Heart left ventricle (tissue), 16 donors: ENCODE measurements at regions not wholly inside any gene's neighbourhood (a gene's known extent, or its start where the extent isn't known, plus 50 kb on each side); places are given as distances from the start of the nearest gene placed in this dataset.

Experiments
- ATAC-seq, 4 donors: fragments of 200-7000 bp; cut with Tn5 transposase; one replicate each; pipeline ENCODE4 v1.9.1; 2020 to 2022; ENCODE audit warnings: moderate library complexity in 4 of 4, mild to moderate bottlenecking in 3 of 4, moderate number of reproducible peaks in 1 of 4
- DNase-seq, 5 donors: peaks; one replicate each; pipeline ENCODE4 v3.0.0-alpha.2; 2020
- H3K27ac ChIP-seq, 12 donors: fragments of 200-600 bp; sonication (generic) in 4 of 12; one replicate each; pipeline versions ENCODE4 v1.5.0 to v1.8.0; 2016 to 2022; ENCODE audit warnings: mild to moderate bottlenecking in 2 of 12
- H3K27me3 ChIP-seq, 9 donors: fragments of 200-600 bp; sonication (generic) in 2 of 9; one replicate each; pipeline versions ENCODE4 v1.5.1 to v1.8.0; 2016 to 2022; ENCODE audit warnings: mild to moderate bottlenecking in 3 of 9
- H3K36me3 ChIP-seq, 9 donors: fragments of 200-600 bp; sonication (generic) in 2 of 9; one replicate each; pipeline versions ENCODE4 v1.5.0 to v1.8.0; 2018 to 2022; ENCODE audit warnings: mild to moderate bottlenecking in 2 of 9
- H3K4me1 ChIP-seq, 12 donors: fragments of 200-600 bp; sonication (generic) in 4 of 12; one replicate each; pipeline versions ENCODE4 v1.5.0 to v1.8.0; 2016 to 2022; ENCODE audit warnings: mild to moderate bottlenecking in 3 of 12
- H3K4me3 ChIP-seq, 12 donors: fragments of 200-600 bp; sonication (generic) in 4 of 12; one replicate each; pipeline versions ENCODE4 v1.5.0 to v1.8.0; 2017 to 2022; ENCODE audit warnings: mild to moderate bottlenecking in 9 of 12, moderate library complexity in 4 of 12
- H3K9me3 ChIP-seq, 12 donors: fragments of 200-600 bp; sonication (generic) in 4 of 12; one replicate each; pipeline versions ENCODE4 v1.5.0 to v1.8.0; 2016 to 2022; ENCODE audit warnings: mild to moderate bottlenecking in 1 of 12
- CTCF ChIP-seq, 12 donors: fragments of 200-600 bp; sonication (generic) in 4 of 12; IDR thresholded peaks; one replicate each; pipeline versions ENCODE4 v1.5.0 to v1.8.0; 2018 to 2022; ENCODE audit warnings: antibody characterized with exemption in 12 of 12, mild to moderate bottlenecking in 5 of 12
- POLR2A ChIP-seq, 2 donors: fragments of 450-650 bp; IDR thresholded peaks; one replicate each; pipeline ENCODE4 v1.6.1; 2017; ENCODE audit warnings: antibody characterized with exemption in 2 of 2, mild to moderate bottlenecking in 2 of 2, moderate library complexity in 2 of 2
- WGBS, 4 donors: extraction: QIAGEN DNeasy Blood & Tissue Kit in 2 of 4; methylation state at CpG; one replicate each; pipeline versions ENCODE4 v1.1.5 to v1.1.7; 2013 to 2018; 5-methylcytosine and 5-hydroxymethylcytosine counted together
- intact Hi-C, 10 donors: fragments of 100-400 bp; cut with DNase I; formaldehyde crosslinking; loops; one replicate each; pipeline versions ENCODE4 v1.11.1 to v1.14.2; 2022
- donor health status: ischemic (EF 13 %, LVEDD 7.1; RV severe dilation, severe dysfunction).
- donor health status: healthy with polysubstance abuse.
- donor health status: DM: no; HTN: yes; CAD: no.
- donor health status: DM: no; HTN: no; CAD: no.
- donor health status: ischemic (EF 25% LVEDD 6.9; RV normal size, moderate dysfunction).
- donor health status: ischemic (EF 25% LVEDD 5.7; RV mildly dilated, moderate dysfunction).
- donor health status: healthy.
- donor health status: DM: yes; HTN: yes; CAD: no.
- donor health status: ischemic (EF 35%, LVEDD 5.7; RV mildly dilated, moderate dysfunction).
- donor health status: nonischemic (EF 11% LVEDD 7.7; RV severe dilation, severe dysfunction).
- donor health status: DM: yes; HTN: yes; CAD: no.
- donor health status: PGD.
- donor health status: ischemic (EF 29% LVEDD 5.4; RV normal size, mild dysfunction).
- donor health status: nonischemic (EF 23%, LVEDD 6.1; RV moderate dilation, normal function).

- ATAC-seq = no peak
- intact Hi-C loops = no loop called here
- WGBS, 4 donors = 76 to 87% (median 80%) methylated on average over 6 of the region's 6 CpGs
- Histone ChIP-seq H3K27ac (no peak overlapping the region), H3K4me1 (no peaks in the 10 kb centered on the region), H3K27me3 (no peaks in the 10 kb centered on the region), H3K4me3 (no peak overlapping the region), H3K9me3 (no peaks in the 10 kb centered on the region), H3K36me3 (no peaks in the 10 kb centered on the region)
- DNase-seq = no peak
- TF ChIP-seq CTCF (IDR thresholded peaks at IDR 0.05) = no peak
- TF ChIP-seq POLR2A (IDR thresholded peaks at IDR 0.05) = no peak
Observed at GRCh38 chr4:11342401-11342800, 86.3 kb downstream of the HS3ST1 start.

- Histone ChIP-seq H3K4me3 (no peak overlapping the region), H3K36me3 (no peaks in the 10 kb centered on the region), H3K27me3 (no peaks in the 10 kb centered on the region), H3K27ac (no peak overlapping the region), H3K4me1 (no peaks in the 10 kb centered on the region), H3K9me3 (no peaks in the 10 kb centered on the region)
- ATAC-seq (no peak), DNase-seq (no peak)
- intact Hi-C loops = no loop called here
- no peak for TF ChIP-seq POLR2A (IDR thresholded peaks at IDR 0.05)
- no peak for TF ChIP-seq CTCF (IDR thresholded peaks at IDR 0.05)
- WGBS, 4 donors = 67 to 74% (median 69%) methylated on average over 6 of the region's 6 CpGs
Observed at GRCh38 chr4:11341337-11342043, 87.2 kb downstream of the HS3ST1 start.

- no peak for ATAC-seq
- intact Hi-C loops = no loop called here
- no peak overlapping the region for H3K27ac ChIP-seq
- 75 to 78% (median 77%) methylated on average over 5 of the region's 5 CpGs for WGBS, 4 donors
- TF ChIP-seq POLR2A (IDR thresholded peaks at IDR 0.05) (no peak), CTCF (IDR thresholded peaks at IDR 0.05) (no peak)
- H3K4me3 ChIP-seq = no peak overlapping the region
- DNase-seq = no peak
- H3K4me1 ChIP-seq = no peaks in the 10 kb centered on the region
- no peaks in the 10 kb centered on the region for H3K27me3 ChIP-seq
- H3K9me3 ChIP-seq = no peaks in the 10 kb centered on the region
- H3K36me3 ChIP-seq = no peaks in the 10 kb centered on the region
Observed at GRCh38 chr4:11338956-11339782, 89.5 kb downstream of the HS3ST1 start.

- Histone ChIP-seq H3K4me3 (no peak overlapping the region), H3K4me1 (no peaks in the 10 kb centered on the region), H3K27ac (no peak overlapping the region), H3K9me3 (no peaks in the 10 kb centered on the region), H3K27me3 (no peaks in the 10 kb centered on the region), H3K36me3 (no peaks in the 10 kb centered on the region)
- no peak for ATAC-seq
- no peak for DNase-seq
- intact Hi-C loops = no loop called here
- TF ChIP-seq POLR2A (IDR thresholded peaks at IDR 0.05) = no peak
- TF ChIP-seq CTCF (IDR thresholded peaks at IDR 0.05) = no peak
- WGBS, 4 donors = 31 to 53% (median 36%) methylated on average over 1 of the region's 1 CpG
Observed at GRCh38 chr4:11337287-11337686, 91.4 kb downstream of the HS3ST1 start.
